Hematopoietic multipotent progenitor cell treated with erythropoietin and hydrocortisone succinate and interleukin-3 and kit ligand, for 8 days (in vitro differentiated cells): ENCODE measurements at regions not wholly inside any gene's neighbourhood (a gene's known extent, or its start where the extent isn't known, plus 50 kb on each side); places are given as distances from the start of the nearest gene placed in this dataset.

Experiments used
- DNase-seq: peaks from one replicate; pipeline ENCODE4 v3.0.0-alpha.2; 2015

DNA sequence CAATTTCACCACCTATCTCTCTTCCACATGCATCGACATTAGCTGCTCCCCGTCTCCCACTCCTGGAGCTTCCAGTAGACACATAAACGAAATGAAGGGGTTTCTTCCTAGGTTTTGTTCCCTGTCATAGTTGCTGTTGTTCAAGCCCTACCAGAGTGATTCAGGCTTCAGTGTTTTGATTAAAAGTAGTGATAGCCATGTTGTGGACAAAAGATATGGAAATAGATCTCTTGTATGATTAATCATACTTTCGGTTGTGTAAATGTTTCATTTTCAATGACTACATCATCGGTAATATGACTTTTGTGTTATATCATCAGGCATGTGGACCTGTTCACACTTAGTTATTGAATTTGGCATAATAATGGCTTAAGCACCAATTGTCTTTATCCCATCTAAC, 96.5 kb upstream of the KLF3 start:
- no peak for DNase-seq

DNA sequence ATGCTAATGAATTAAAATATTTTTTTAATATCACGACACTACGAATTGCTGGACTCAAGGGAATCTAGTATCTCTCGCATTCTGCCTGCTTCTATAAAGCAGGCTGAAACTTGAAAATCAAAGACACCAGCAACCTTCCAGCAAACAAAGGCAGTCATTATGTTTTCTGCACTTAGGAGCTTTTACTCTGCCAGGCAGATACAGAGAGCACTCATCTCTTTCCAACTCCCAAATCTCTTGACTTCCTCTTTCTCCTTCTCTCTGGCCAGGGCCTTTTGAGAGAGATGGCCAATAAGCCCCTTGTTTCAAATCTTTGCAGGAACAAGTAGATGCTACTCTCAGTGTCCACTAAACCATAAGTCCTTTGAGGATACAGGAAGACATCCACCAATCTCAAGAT, 95.2 kb upstream of the KLF3 start:
- no peak for DNase-seq

DNA sequence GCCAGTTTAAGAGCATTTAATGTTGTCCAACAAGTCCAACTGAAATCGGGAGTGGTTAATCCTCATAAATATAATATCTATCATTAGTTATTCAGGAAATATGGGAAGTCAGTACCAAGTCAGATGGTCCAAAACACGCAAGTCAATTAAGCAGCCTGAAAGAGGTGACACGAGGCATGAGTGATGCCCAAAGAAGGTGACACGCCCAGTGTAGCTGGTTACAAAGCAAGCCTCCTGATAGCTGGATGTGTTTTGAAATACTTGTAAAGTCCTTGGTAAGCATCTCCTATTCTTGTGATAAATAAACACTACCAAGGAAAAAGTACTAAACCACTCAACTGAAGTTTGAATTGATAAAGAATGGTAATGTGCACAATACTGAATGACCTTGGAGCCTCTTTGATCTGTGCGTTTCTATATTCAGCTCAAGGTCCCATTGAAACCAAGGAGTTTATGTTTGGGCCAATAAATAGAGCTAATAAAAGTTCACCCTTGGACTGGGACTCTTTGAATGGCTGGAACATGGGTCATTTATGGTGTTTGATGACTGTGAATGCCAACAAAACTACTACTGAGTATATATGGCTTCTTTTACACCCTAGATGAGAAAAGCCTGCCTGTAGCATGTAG, 93.2 kb upstream of the KLF3 start:
- no peak for DNase-seq

DNA sequence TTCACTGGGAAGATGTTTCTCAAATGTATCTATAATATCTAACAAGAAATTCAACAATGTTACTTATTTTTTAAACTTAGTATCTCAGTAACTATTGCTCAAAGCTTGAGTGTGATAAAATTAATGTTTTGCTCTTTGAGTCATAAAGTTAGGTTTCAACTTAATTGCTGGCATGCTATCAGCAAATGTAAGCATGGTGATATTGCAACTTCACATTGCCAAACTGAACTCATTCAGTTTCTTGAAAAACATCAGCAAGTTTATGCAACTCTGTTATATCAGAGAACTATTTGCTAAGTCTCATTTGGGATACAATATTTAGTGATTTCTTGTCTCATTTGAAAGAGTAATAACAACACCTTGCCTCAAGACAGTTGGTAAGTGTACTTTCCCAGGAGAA, 91.2 kb upstream of the KLF3 start:
- DNase-seq: no peak

DNA sequence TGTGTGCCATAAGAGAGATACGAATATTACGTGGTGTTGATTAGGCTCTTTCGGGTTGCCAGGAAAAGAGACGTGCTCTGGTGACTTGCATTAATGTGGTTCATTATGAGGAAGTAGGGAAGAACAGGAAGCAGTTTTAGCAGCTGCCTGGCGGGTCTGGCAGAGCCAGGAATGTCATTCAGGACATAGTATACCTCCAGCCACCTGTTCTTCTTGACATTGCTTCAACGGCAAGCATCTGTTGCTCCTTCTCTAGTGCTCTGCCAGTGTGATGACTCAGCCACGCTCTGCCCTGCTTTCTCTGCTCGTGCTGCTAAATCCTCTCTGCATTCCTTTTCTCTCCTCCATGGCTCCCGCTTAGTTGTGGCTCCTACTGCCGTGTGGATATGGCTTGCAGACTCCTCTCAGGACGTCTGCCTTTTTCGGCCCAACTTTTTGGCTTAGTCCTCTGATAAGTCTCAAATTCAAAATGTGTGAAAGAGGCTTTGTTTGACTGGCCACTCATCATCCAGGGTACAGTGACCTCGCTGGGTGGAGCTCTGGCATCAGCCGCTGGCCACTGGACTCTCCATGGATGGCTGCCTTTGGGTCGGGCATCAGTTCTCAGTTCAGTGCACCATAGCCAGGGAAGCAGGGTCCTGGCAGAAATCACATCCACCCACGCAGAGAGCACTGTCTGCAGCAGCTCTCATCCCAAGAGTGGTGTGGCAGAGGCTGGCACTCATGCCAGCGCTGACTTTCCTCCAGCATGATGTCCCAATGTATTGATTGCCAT, 89.3 kb upstream of the KLF3 start:
- DNase-seq: peak; percentile 24

DNA sequence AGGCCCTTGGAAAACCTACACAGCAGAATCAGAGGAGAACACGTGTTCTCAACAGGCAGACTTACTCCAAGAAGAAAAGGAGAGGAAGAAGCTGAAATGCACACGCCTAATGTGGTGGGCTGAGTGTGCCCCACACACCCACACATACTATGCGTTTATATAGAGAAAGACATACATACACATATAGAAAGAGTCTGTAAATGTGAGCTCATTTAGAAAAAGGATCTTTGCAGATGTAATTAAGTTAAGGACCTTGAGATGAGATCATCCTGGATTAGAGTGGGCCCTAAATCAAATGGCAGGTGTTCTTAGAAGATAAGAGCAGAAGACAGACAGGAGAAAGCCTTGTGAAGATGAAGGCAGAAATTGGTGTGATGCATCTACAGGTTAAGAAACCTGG, 87.2 kb upstream of the KLF3 start:
- DNase-seq: no peak

DNA sequence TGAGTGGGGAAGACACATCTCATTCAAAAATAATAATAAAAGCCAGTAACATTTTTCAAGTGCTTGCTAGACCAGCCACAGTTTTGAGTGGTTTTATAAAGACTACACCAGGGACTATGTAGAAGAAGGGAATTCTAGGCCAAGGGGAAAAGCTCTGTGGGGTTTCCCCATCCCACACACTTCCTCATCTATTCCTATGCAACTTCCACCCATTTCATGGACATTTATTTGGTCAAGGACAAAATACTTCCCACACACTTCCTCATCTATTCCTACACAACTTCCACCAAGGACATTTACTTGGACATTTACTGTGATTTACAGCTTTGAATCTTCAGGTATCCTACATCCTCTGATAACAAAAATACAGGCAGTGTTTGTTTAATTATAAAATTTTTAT, 86.5 kb upstream of the KLF3 start:
- no peak for DNase-seq

DNA sequence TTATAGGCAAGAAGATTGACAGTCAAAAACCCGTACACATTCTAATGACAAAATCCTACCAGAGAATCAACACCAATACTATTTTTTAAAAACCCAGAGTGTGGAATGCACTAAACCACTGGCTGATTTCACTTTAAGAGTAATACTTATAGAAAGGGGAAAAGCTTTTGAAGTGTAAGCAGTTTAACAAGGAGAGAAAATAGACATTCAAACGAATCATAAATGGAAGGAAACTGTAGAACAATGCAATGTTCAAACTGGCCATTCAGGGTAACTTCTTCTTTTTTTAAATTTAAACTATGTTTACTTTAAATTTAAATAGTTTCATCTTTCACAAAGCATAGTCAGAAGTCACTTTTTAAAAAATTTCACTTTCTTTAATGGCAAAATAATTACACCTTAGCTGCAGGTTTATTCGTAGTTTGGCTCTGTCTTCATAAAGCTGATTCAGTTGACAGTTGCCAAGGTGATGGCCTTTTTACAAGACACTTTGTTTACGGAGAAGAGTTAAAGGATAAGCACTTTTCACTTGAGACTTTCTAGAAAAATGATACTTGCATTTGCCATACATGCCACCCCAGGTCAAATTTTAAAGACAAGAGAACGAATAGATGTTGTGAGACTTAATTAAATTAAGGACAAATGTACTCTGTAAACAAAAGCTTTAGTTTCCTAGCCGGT, 82.4 kb upstream of the KLF3 start:
- DNase-seq: no peak

DNA sequence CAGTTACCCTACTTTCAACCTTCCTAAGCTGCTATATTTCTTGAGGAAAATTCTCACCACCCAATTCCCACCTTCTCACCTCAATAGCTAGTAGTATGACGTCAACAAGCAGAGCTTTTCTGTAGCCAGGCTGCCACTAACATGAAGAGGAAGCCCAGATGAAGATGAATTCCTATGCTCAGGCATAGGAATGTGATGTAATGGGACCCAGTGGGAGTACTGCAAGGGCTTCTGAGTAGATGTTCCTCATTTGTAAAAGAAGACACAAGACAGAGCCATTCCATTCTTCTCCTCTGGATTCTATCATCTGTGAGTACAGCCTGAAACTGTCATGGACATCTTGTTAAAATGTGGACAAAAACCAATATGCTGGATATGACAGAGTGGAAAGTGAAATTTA, 81.6 kb upstream of the KLF3 start:
- no peak for DNase-seq

DNA sequence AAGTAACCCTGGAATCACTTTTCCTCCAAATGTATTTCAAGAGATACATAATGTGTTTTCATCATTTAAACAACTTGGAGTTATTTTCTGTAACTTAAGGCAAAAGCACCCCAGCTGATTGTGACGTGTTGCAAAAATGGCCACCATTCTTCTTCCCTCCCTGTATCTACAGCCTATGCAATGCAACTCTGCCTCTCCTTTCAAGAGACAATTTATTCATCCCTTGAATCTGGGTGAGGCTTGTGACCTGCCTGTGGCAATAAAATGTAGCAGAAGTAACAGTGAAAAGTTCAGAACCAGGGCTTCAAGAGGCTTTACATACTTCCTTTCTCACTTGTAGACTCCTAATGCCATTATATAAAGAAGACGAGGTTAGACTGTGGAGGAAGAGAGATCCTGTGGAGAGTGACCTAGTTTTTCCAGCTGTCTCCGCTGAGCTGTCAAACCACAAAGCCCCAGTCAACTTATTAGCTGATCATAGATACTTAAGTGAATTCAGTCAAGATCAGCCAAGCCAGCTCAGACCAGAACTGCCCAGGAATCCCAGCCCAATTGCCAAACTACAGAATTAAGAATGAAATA, 81.0 kb upstream of the KLF3 start:
- DNase-seq: no peak

DNA sequence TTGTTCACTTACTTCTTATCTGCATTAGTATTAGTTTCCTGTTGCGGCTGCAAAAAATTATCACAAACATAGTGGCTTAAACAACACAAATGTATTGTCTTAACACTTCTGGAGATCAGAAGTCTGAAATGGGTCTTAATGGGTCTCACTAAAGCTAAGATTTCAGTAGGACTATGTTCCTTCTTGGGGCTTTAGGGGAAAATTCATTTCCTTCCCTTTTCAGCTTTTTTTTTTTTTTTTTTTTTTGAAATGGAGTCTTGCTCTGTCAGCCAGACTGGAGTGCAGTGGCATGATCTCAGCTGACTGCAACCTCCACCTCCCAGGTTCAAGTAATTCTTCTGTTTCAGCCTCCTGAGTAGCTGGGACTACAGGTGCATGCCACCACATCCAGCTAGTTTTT, 78.1 kb upstream of the KLF3 start:
- DNase-seq: no peak

DNA sequence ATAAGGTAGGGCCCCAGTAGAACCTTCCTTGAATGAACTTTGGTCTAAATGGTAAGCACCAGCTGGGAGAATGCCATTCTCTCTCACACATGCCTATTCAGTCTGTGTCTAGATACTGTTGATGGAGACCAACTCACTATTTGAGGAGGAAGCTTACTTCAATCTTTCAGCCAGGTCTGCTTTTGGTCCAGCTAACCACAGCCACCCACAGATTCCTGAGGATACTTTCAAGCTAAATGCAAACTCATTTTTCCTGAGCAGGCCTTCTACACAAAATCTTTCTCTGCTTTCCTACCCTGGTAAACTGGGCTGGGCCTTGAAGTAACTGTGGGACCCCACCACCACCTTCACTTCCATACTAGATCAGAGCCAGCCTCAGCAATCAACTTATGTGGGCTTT, 76.9 kb upstream of the KLF3 start:
- no peak for DNase-seq

DNA sequence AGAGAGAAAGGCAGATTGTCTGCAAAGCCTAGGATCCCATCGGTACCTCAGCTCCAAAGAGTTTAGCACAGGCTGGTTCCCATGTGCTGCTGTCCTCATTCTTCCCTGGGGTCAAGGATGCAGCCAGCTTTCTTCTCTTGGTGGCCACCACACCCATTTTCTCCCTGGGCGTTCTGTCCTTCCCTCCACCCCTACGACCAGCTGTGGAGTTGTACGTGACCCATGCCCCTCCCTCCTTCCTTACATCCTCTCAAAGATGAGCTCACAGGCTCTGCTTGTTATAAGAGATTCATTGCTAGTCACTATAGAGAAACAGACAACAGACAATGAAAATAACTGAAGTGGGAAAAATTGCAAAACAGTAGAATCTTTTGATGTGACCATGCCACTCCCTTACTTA, 74.0 kb upstream of the KLF3 start:
- DNase-seq: no peak

DNA sequence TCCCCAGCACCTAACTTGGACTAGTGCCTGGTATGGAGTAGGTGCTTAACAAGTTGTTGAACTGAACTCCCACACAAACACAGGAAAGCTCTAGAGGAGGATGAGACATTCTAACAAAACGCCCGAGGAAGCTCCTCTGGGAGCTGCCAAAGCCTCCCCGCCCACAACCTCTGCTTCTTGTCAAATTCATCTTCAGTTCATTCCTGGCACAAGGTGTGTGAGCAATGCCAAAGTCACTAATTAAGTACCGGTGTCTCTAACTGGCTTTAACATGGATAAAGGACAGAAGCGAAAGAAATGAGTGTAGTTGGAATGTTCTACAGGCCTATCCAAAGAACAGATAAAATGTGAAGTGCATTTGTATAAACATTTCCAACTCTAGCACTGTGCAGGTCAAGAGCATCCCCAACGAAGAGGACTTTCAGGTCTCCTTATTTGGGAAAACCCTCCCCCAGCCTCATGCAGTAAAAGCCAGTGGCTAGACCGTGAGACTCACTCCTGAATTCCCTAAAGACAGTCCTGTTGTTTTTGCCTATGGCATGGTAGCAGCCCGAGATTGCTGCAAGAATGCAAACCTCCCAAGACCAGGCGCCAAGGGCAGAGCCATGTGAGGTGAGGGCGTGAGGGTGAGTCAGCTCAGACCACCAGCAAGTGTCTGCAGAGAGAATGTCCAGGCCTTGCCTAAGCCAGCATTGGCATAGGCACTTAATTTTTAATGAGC, 72.2 kb upstream of the KLF3 start:
- DNase-seq: no peak

DNA sequence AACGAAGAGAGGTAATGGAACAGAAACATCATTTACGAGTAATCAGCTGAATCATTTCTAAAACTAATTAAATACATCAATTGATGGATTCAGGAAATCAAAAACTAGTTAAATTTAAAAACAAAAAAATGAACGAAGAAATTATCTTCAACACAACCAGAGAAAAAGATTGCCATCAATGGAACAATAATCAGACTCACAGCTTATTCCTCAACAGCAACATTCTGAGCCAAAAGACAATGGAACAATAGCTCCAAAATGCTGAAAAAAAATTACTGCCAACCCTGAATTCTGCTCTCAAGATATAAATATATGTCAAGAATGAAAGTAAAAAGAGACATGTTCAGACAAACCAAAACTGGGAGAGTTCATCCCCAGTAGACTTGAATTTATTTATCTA, 65.5 kb upstream of the KLF3 start:
- no peak for DNase-seq

DNA sequence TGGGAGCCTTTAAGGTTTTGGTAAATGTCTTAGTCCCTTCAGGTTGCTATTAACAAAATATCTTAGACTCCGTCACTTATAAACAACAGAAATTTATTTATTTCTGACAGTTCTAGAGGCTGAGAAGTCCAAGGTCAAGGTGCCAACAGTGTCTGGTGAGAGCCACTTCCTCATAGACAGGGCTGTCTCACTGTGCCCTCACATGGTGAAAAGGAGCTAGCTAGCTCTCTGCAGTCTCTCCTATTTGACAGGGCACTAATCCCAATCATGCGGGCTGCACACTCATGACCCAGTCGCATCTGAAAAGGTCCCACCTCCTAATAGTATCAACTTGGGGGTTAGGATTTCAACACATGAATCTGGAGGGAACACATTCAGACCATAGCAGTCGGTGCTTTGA, 63.4 kb upstream of the KLF3 start:
- DNase-seq: peak; percentile 33

DNA sequence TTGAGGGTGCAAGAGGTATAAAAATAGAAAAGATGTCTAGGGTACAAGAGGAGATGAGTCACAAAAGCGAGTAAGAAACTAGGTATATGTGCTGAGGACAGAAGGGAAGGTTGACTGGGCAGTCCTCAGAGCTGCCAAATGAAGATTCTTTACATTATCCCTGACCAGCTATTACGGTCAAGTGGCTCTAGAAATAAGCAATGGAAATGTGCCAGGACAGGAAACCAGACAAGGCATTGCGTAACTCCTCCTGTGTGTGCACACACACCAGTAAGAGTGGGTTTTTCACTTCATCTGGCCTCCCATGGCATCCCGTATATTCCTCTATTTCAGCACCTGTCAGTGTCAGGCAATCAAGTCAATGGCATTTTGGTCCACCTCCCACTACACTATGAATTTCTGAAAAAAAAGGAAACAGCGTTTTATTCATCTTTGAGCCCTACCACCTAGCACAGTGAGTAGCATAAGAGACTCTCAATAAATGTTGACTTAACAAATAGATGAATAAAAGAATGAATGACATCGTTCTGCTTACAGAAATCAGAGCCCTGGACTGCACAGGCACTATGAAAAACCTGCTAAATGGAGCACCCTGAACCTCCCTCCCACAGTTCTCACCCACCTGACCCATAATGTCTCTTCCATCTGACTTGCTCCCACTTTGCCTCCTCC, 62.6 kb upstream of the KLF3 start:
- DNase-seq: no peak

DNA sequence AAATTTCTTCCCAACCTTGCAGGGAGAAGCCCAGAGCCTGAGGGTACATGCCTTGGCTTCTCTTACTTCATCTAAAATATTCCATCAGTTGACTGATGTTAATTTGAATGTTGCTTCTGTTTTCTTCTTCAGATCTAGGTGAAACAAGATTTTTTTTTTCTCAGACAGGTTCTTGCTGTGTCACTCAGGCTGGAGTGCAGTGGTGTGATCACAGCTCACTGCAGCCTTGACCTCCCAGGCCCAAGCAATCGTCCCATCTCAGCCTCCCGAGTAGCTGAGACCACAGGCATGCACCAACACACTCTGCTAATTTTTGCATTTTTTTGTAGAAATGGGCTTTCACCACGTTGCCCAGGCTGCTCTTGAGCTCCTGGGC, 62.1 kb upstream of the KLF3 start:
- no peak for DNase-seq

DNA sequence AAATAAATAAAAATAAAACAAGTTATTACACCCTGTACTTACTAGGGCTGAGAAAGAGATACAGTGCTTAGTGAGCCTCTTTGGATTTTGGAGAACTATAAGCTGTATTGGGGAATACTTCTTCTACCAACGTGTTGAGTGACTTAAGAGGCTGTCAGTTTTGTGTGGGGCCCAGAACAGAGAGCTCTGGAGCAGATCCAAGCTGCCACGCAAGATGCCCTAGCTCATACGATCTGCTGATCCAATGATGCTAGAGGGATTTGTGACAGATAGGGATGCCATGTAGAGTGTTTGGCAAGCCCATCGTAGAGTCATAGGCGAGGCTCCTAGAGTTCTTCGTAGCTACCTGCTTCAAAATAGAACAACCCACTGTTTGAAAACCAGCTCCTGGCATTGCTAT, 60.3 kb upstream of the KLF3 start:
- DNase-seq: no peak

DNA sequence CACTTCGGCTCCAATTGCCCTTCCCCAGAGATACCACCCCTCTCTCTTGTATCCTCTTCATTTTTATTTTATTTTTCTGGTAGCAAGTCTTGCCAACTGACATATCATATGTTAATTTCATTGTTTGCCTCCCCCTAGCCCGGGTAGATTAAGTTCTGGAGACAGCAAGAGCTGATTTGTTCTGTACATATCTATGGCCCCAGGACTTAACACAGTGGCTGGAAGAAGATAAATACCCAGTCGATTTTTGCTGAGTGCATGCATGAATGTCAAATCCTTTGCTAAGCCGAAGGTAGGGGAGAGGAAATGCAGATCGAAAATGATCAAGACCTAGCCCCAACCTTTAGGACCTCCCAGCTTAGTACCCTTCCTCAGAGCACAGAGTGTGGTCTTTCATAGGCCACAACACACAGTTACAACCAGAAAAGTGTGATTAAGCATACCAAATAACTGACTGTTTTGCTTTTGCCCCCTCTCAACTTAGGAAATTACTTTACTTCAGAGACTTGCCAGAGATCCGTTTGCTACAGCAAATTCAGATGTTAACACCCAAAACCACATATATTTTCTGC, 58.7 kb upstream of the KLF3 start:
- peak; percentile 72 for DNase-seq

DNA sequence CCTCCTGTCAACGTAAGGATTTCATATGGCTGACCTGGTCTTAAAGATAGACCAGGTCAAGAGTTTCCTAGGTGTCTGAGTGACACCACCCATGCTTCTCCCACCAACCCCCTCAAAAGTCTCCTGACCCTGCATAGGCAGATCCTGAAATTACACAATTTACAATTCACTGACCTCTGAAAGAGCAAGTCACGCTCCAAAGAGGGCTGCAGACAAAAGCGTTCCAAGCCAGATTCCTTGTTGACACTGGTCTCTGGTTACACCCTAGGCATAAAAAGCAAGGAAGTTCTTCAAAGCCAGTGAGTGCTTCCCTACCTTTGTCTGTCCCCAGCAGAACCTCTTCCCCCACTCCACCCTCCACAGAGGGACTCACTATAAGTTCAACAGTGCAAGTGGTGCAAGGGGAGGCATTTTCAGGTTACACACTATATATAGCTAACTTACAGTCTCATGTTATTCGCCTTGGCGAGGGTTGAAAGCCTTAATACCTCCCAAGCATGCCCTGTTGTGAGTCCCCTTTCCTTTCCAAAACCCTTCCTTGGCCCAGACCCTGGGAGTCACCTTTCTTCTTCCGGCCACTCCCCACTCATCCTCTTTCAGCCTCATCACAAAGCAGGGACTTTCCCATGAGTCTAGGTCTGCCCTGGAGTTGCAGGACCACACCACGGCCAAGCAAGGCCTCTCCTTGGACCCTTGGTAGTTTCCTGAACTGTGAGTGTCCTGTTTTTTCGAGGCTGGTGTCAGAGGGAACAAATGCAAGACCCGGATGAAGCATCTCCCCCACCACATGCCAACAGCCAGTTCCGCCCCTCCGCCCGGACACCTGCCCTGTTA, 58.0 kb upstream of the KLF3 start:
- peak; percentile 47 for DNase-seq

DNA sequence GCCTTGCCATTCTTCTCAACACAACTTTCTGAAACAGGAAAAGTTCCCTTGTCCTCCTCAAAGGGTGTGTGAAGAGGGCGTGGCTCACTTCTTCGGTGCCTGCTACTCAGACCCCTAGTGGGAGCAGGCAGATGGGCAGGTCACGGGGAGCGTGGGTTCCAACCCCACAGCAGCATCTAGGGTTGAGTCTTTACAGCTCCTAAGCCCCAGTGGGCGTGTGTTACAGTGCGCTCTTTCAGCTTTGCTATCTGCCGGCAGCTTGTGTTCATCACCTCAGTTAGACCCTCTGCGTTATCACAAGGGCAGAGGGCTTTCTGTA, 57.5 kb upstream of the KLF3 start:
- DNase-seq: peak; percentile 71
